ENCODE measurements at regions not wholly inside any gene's neighbourhood (a gene's known extent, or its start where the extent isn't known, plus 50 kb on each side); places are given as distances from the start of the nearest gene placed in this dataset.

- TF ChIP-seq ZNF462 (CRISPR knock-in tag; IDR thresholded peaks at IDR 0.05): no peak
- TF ChIP-seq POLR2AphosphoS5 (IDR thresholded peaks at IDR 0.05; ENCODE audit: low read depth): no peak
Measured at GRCh38 chr6:7047128-7047527, 60.6 kb upstream of the RREB1 start (continued).

GRCh38 chr6:7047966-7048365, 59.8 kb upstream of the RREB1 start:
- Histone ChIP-seq H3F3A (replicated peaks; ENCODE audit: low read depth) (0 out of 2 replicates have a peak, but pooled peaks cover 2% of the 10 kb centered on the region), H3K4me3 (no peak overlapping the region), H3K36me3 (ENCODE audit: insufficient read depth) (no peaks in the 10 kb centered on the region), H3K4me2 (no peak overlapping the region), H3K4me1 (ENCODE audit: insufficient read depth) (peaks cover 10% of the 10 kb centered on the region), H3K79me2 (replicated peaks; ENCODE audit: insufficient read depth) (no peaks in the 10 kb centered on the region), H4K20me1 (replicated peaks; ENCODE audit: insufficient read depth) (no peaks in the 10 kb centered on the region), H3K27me3 (ENCODE audit: insufficient read depth) (peaks cover 16% of the 10 kb centered on the region; the same call in 1 of the 2 replicates), H3K9me2 (ENCODE audit: insufficient read depth) (no peaks in the 10 kb centered on the region), H3K27ac (ENCODE audit: low read depth) (no peak overlapping the region), H2AFZ (no peak overlapping the region)
- Mint-ChIP-seq H3K4me1 (peaks cover 13% of the 10 kb centered on the region), H3K4me3 (no peak overlapping the region), H3K27ac (no peak overlapping the region), H3K27me3 (ENCODE audit: insufficient read depth, low read depth, poor library complexity) (peaks cover 7% of the 10 kb centered on the region), H3K36me3 (ENCODE audit: low read depth) (no peaks in the 10 kb centered on the region), H3K9me3 (no peaks in the 10 kb centered on the region)
- TF ChIP-seq NANOG (IDR thresholded peaks at IDR 0.05; ENCODE audit: borderline replicate concordance) (no peak), ZNF462 (CRISPR knock-in tag; IDR thresholded peaks at IDR 0.05) (no peak), ZNF331 (CRISPR knock-in tag; IDR thresholded peaks at IDR 0.05; ENCODE audit: low read depth) (no peak)
- ATAC-seq (no peak), DNase-seq (ENCODE audit: low spot score) (no peak)
